ENCODE measurements at regions not wholly inside any gene's neighbourhood (a gene's known extent, or its start where the extent isn't known, plus 50 kb on each side); places are given as distances from the start of the nearest gene placed in this dataset.

DNA sequence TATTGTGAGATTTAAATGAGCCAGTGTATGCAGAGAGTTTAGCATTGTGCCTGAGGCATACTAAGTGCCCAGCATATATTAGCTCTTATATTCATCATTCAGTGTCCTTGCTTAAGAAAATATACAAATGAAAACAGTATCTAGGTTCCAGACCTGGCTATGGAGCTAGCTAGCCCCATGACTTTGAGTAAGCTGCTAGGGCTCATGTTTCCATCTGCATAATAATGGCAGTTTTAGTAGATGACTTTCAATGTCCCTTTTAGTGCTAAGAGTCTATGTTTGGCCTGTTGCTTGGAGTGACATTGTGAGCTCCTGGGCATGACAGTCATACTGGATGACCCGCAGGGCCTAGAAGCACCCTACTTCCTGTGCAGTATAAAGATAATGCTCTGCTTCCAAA, 435.3 kb downstream of the ZIC3 start:
- DNase-seq (ENCODE audit: low spot score) = no peak
- H3K4me1 Mint-ChIP-seq (ENCODE audit: unreplicated experiment) = no peaks in the 10 kb centered on the region
- no peaks in the 10 kb centered on the region for H3K36me3 Mint-ChIP-seq (ENCODE audit: low read depth, unreplicated experiment)
- no peaks in the 10 kb centered on the region for H3K9me3 Mint-ChIP-seq (ENCODE audit: unreplicated experiment)
- no peak overlapping the region for H3K4me3 Mint-ChIP-seq (ENCODE audit: unreplicated experiment)
- H3K27ac Mint-ChIP-seq (ENCODE audit: unreplicated experiment) = no peak overlapping the region
- no peaks in the 10 kb centered on the region for H3K27me3 Mint-ChIP-seq (ENCODE audit: unreplicated experiment)
- TF ChIP-seq CTCF (IDR thresholded peaks at IDR 0.05; ENCODE audit: unreplicated experiment) = no peak

DNA sequence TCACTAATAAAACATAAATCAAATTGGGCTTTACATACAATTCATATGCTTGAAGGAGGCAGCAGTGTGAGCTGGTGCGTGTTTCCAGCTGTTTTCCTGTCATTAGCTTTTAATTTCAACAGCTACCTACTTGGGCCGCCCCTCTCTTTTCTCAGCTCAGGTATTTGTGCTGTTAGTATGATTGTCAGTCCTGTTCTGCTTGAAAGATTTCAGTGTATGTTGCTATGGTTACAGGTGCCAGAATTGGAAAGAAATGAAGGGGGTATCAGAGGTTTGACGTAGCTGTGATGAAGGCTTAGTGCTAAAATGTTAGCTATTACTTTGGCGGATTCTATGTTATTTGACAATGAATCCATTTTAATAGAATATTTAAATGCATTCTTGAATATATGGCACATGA, 440.3 kb downstream of the ZIC3 start:
- no peak overlapping the region for H3K4me3 Mint-ChIP-seq (ENCODE audit: unreplicated experiment)
- no peaks in the 10 kb centered on the region for H3K27me3 Mint-ChIP-seq (ENCODE audit: unreplicated experiment)
- no peaks in the 10 kb centered on the region for H3K36me3 Mint-ChIP-seq (ENCODE audit: low read depth, unreplicated experiment)

DNA sequence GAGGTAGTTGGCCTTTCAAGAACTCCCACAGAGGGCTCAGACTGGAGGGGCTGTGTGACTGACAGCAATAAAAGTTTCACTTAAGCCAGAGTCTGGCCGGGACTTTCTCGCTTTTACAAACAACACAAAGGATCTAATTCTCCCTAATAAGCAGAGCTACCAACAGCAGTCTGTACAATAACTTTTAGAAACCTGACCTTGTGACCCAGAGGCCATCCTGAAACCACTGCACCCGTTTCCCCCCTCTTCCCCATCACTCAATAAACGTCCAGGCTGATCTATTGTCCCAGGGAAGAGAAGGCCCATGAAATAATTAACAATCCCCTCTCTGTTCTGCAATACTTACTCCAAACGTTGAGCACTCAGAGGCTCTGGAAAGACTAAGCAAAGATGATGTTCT, 442.4 kb downstream of the ZIC3 start:
- DNase-seq (ENCODE audit: low spot score) = no peak
- no peaks in the 10 kb centered on the region for H3K9me3 Mint-ChIP-seq (ENCODE audit: unreplicated experiment)
- no peaks in the 10 kb centered on the region for H3K4me1 Mint-ChIP-seq (ENCODE audit: unreplicated experiment)
- H3K36me3 Mint-ChIP-seq (ENCODE audit: low read depth, unreplicated experiment) = no peaks in the 10 kb centered on the region
- H3K27ac Mint-ChIP-seq (ENCODE audit: unreplicated experiment) = no peak overlapping the region
- no peak overlapping the region for H3K4me3 Mint-ChIP-seq (ENCODE audit: unreplicated experiment)
- no peak for TF ChIP-seq CTCF (IDR thresholded peaks at IDR 0.05; ENCODE audit: unreplicated experiment)
- H3K27me3 Mint-ChIP-seq (ENCODE audit: unreplicated experiment) = no peaks in the 10 kb centered on the region

More for the DNA sequence above, 440.3 kb downstream of the ZIC3 start:
- DNase-seq (ENCODE audit: low spot score) = no peak
- Mint-ChIP-seq H3K4me1 (ENCODE audit: unreplicated experiment) (no peaks in the 10 kb centered on the region), H3K9me3 (ENCODE audit: unreplicated experiment) (no peaks in the 10 kb centered on the region), H3K27ac (ENCODE audit: unreplicated experiment) (no peak overlapping the region)
- no peak for TF ChIP-seq CTCF (IDR thresholded peaks at IDR 0.05; ENCODE audit: unreplicated experiment)

- Mint-ChIP-seq H3K9me3 (ENCODE audit: unreplicated experiment) (no peaks in the 10 kb centered on the region), H3K4me1 (ENCODE audit: unreplicated experiment) (no peaks in the 10 kb centered on the region), H3K4me3 (ENCODE audit: unreplicated experiment) (no peak overlapping the region), H3K27ac (ENCODE audit: unreplicated experiment) (no peak overlapping the region), H3K36me3 (ENCODE audit: low read depth, unreplicated experiment) (no peaks in the 10 kb centered on the region), H3K27me3 (ENCODE audit: unreplicated experiment) (no peaks in the 10 kb centered on the region)
- DNase-seq (ENCODE audit: low spot score) = no peak
- no peak for TF ChIP-seq CTCF (IDR thresholded peaks at IDR 0.05; ENCODE audit: unreplicated experiment)
These were observed 445.5 kb downstream of the ZIC3 start for GRCh38 chrX:138011468-138011867.

GRCh38 chrX:138014577-138014976, 448.6 kb downstream of the ZIC3 start:
- no peak for DNase-seq (ENCODE audit: low spot score)
- TF ChIP-seq CTCF (IDR thresholded peaks at IDR 0.05; ENCODE audit: unreplicated experiment) = no peak
- H3K4me1 Mint-ChIP-seq (ENCODE audit: unreplicated experiment) = no peaks in the 10 kb centered on the region
- no peaks in the 10 kb centered on the region for H3K36me3 Mint-ChIP-seq (ENCODE audit: low read depth, unreplicated experiment)
- H3K27me3 Mint-ChIP-seq (ENCODE audit: unreplicated experiment) = no peaks in the 10 kb centered on the region
- no peak overlapping the region for H3K27ac Mint-ChIP-seq (ENCODE audit: unreplicated experiment)
- H3K9me3 Mint-ChIP-seq (ENCODE audit: unreplicated experiment) = no peaks in the 10 kb centered on the region
- no peak overlapping the region for H3K4me3 Mint-ChIP-seq (ENCODE audit: unreplicated experiment)
